Adipocyte (in vitro differentiated cells): ENCODE measurements at regions not wholly inside any gene's neighbourhood (a gene's known extent, or its start where the extent isn't known, plus 50 kb on each side); places are given as distances from the start of the nearest gene placed in this dataset.

ENCODE experiments used
- DNase-seq: peaks from one replicate; pipeline ENCODE4 v3.0.0-alpha.2; 2015; ENCODE audit warnings: low read depth
- H3K27me3 ChIP-seq: replicated peaks from 2 replicates; pipeline ENCODE4 v1.7.0; 2013; ENCODE audit warnings: mild to moderate bottlenecking, low read length, moderate library complexity; ENCODE audit not compliant: control insufficient read depth, insufficient read depth
- H3K36me3 ChIP-seq: 2 replicates; pipeline ENCODE4 v1.7.0; 2013; ENCODE audit warnings: low read length, mild to moderate bottlenecking, moderate library complexity; ENCODE audit not compliant: control insufficient read depth, insufficient read depth, severe bottlenecking
- H3K4me1 ChIP-seq: 2 replicates; pipeline ENCODE4 v1.7.0; 2013; ENCODE audit warnings: mild to moderate bottlenecking, low read length, moderate library complexity; ENCODE audit not compliant: control insufficient read depth, insufficient read depth
- H3K4me3 ChIP-seq: 2 replicates; pipeline ENCODE4 v1.7.0; 2013; ENCODE audit warnings: mild to moderate bottlenecking, low read length, moderate library complexity
- H3K9ac ChIP-seq: 2 replicates; pipeline ENCODE4 v1.7.0; 2013; ENCODE audit warnings: mild to moderate bottlenecking, low read length, moderate library complexity
- H3K9me3 ChIP-seq: 2 replicates; pipeline ENCODE4 v1.7.0; 2013; ENCODE audit warnings: mild to moderate bottlenecking, low read length, moderate library complexity; ENCODE audit not compliant: control insufficient read depth

GRCh38 chr6:93784794-93785693 is 365.7 kb upstream of the EPHA7 start:
- peak; percentile 48 for DNase-seq
- Histone ChIP-seq H3K4me1 (peaks cover 38% of the 10 kb centered on the region), H3K27me3 (no peaks in the 10 kb centered on the region), H3K4me3 (peak overlapping the region; percentile 80), H3K9me3 (no peaks in the 10 kb centered on the region), H3K9ac (peak overlapping the region; percentile 84), H3K36me3 (no peaks in the 10 kb centered on the region)

- Histone ChIP-seq H3K9me3 (no peaks in the 10 kb centered on the region), H3K4me3 (peak overlapping the region; percentile 49), H3K36me3 (no peaks in the 10 kb centered on the region), H3K4me1 (peaks cover 17% of the 10 kb centered on the region), H3K9ac (peak overlapping the region; percentile 60), H3K27me3 (no peaks in the 10 kb centered on the region)
- DNase-seq = peak; percentile 33
These were observed 359.9 kb upstream of the EPHA7 start for GRCh38 chr6:93779086-93779841.

DNA sequence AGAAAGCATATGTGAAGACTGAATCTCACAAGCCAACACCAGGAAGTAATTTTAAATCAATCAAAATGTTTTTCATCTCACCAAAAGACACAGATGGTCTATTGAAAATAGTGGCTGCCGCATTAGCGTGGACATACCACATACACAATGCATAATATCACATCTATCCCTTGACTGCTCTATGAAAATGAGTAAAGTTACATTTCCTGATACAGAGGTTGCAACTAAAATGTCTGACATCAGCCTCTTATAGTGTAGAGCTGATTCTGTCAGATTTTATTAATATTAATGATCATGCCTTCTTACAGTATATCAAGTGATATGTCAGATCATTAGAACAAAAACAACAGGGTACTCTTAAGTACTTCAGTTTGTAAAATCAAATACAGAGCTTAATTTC is 339.8 kb upstream of the EPHA7 start:
- Histone ChIP-seq H3K9me3 (no peaks in the 10 kb centered on the region), H3K9ac (no peak overlapping the region), H3K27me3 (no peaks in the 10 kb centered on the region), H3K4me1 (no peaks in the 10 kb centered on the region), H3K4me3 (no peak overlapping the region), H3K36me3 (no peaks in the 10 kb centered on the region)
- no peak for DNase-seq

DNA sequence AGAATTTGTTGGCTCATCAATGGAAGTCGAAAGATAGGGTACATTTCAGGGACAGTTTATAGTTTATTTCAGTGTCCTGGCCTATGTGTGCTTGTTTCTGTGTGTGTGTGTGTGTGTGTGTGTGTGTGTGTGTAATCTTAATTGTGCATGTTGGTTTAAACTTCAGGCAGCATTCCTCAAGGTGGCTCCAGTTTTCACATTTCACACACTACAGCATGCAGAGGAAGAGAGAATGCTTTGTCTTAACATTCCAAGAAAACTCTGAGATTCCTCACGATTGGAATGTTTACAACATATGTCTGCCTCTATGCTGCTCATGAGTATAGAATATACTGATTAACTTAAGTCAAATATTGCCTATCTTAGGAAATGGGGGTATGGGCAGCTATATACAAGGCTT is 332.6 kb upstream of the EPHA7 start:
- no peaks in the 10 kb centered on the region for H3K36me3 ChIP-seq
- DNase-seq = no peak
- H3K4me3 ChIP-seq = no peak overlapping the region
- no peaks in the 10 kb centered on the region for H3K27me3 ChIP-seq
- H3K4me1 ChIP-seq = peaks cover 5% of the 10 kb centered on the region
- H3K9ac ChIP-seq = no peak overlapping the region
- H3K9me3 ChIP-seq = no peaks in the 10 kb centered on the region

DNA sequence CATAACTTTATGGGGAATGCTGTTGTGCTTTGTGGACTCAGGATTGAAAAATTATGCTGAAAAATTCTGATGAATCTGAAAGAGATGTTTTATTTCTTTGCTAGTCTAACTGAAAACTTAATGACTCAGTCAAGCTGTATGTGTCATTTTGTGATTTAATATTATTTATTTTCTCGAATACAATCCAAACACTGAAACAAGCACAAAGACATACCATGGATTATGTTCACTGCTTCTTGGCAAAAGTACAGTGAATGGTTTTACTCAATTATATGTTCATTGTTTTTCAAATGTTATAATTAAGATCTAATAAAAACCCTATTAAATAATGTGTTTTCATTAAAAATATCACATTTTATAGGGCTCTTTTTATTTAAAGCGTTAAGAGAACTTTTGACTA is 330.6 kb upstream of the EPHA7 start:
- no peaks in the 10 kb centered on the region for H3K9me3 ChIP-seq
- no peak for DNase-seq
- H3K36me3 ChIP-seq = no peaks in the 10 kb centered on the region
- H3K4me3 ChIP-seq = no peak overlapping the region
- no peaks in the 10 kb centered on the region for H3K27me3 ChIP-seq
- H3K9ac ChIP-seq = no peak overlapping the region
- peaks cover 5% of the 10 kb centered on the region for H3K4me1 ChIP-seq

GRCh38 chr6:93749191-93749590 is 329.8 kb upstream of the EPHA7 start:
- no peaks in the 10 kb centered on the region for H3K9me3 ChIP-seq
- H3K4me3 ChIP-seq = no peak overlapping the region
- no peak overlapping the region for H3K9ac ChIP-seq
- no peaks in the 10 kb centered on the region for H3K36me3 ChIP-seq
- H3K4me1 ChIP-seq = peaks cover 5% of the 10 kb centered on the region
- no peak for DNase-seq
- no peaks in the 10 kb centered on the region for H3K27me3 ChIP-seq

GRCh38 chr6:93746892-93747291 is 327.5 kb upstream of the EPHA7 start:
- no peak for DNase-seq
- H3K4me3 ChIP-seq = no peak overlapping the region

DNA sequence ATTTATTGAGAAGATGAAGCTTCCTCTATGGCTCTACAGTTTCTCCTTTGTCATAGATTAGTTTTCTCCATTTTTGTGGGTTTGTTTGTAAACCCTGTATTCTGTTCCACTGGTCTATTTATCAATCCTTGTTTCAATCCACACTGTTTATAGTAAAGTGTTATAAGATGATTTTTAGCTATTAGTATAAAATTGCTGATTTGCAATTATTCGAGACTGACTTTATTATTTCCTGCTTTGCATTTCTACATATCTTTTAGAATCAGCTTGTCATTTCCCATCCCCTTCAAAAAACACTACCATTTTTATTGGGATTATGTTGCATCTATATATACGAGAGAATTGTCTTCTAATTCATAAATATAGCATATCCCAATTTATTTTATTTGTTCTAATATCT is 325.9 kb upstream of the EPHA7 start:
- Histone ChIP-seq H3K4me3 (no peak overlapping the region), H3K4me1 (no peaks in the 10 kb centered on the region), H3K36me3 (no peaks in the 10 kb centered on the region), H3K9me3 (no peaks in the 10 kb centered on the region), H3K27me3 (no peaks in the 10 kb centered on the region), H3K9ac (no peak overlapping the region)
- no peak for DNase-seq

More at GRCh38 chr6:93746892-93747291, 327.5 kb upstream of the EPHA7 start:
- no peaks in the 10 kb centered on the region for H3K36me3 ChIP-seq
- H3K27me3 ChIP-seq = no peaks in the 10 kb centered on the region
- H3K4me1 ChIP-seq = peaks cover 2% of the 10 kb centered on the region
- no peak overlapping the region for H3K9ac ChIP-seq
- no peaks in the 10 kb centered on the region for H3K9me3 ChIP-seq

GRCh38 chr6:93735099-93735498 is 315.7 kb upstream of the EPHA7 start:
- H3K36me3 ChIP-seq = no peaks in the 10 kb centered on the region
- no peak overlapping the region for H3K4me3 ChIP-seq
- H3K9ac ChIP-seq = no peak overlapping the region
- H3K27me3 ChIP-seq = no peaks in the 10 kb centered on the region
- DNase-seq = no peak
- no peaks in the 10 kb centered on the region for H3K4me1 ChIP-seq
- H3K9me3 ChIP-seq = no peaks in the 10 kb centered on the region

DNA sequence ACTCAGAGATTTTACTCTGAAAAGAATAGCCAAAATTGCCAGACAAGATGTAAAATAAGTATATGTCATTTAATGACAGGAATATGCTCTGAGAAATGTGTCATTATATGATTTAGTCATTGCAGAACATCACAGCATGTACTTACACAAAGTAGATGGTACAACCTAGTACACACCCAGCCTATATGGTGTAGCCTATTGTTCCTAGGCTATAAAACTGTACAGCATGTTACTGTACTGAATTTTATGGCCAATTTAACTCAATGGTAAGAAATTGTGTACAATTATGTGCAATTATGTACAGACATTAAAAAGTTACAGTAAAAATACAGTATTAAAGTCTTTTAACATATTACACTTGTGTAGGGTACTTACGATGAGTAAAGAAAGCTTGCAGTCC is 311.9 kb upstream of the EPHA7 start:
- H3K4me1 ChIP-seq = no peaks in the 10 kb centered on the region
- H3K36me3 ChIP-seq = no peaks in the 10 kb centered on the region
- DNase-seq = no peak
- no peak overlapping the region for H3K4me3 ChIP-seq
- H3K27me3 ChIP-seq = no peaks in the 10 kb centered on the region
- no peak overlapping the region for H3K9ac ChIP-seq
- no peaks in the 10 kb centered on the region for H3K9me3 ChIP-seq

- no peaks in the 10 kb centered on the region for H3K36me3 ChIP-seq
- no peak overlapping the region for H3K4me3 ChIP-seq
- no peaks in the 10 kb centered on the region for H3K9me3 ChIP-seq
- no peak for DNase-seq
- no peak overlapping the region for H3K9ac ChIP-seq
- H3K27me3 ChIP-seq = no peaks in the 10 kb centered on the region
- no peaks in the 10 kb centered on the region for H3K4me1 ChIP-seq
These were observed 308.8 kb upstream of the EPHA7 start for GRCh38 chr6:93728150-93728549.
